Omental fat pad (tissue), 3 donors: ENCODE measurements at regions not wholly inside any gene's neighbourhood (a gene's known extent, or its start where the extent isn't known, plus 50 kb on each side); places are given as distances from the start of the nearest gene placed in this dataset.

Source experiments
- ATAC-seq: fragments of 150-250 bp; one replicate; pipeline ENCODE4 v1.9.1; 2016; ENCODE audit warnings: mild to moderate bottlenecking, moderate library complexity; ENCODE audit not compliant: low FRiP score
- DNase-seq: peaks from one replicate; pipeline ENCODE4 v3.0.0-alpha.2; 2019; ENCODE audit warnings: low spot score
- TF ChIP-seq, protein P1 (sequence below), 3 donors: fragments of 450-650 bp; IDR thresholded peaks; one replicate each; pipeline ENCODE4 v1.5.1; 2016 to 2017; ENCODE audit warnings: antibody characterized with exemption in 3 of 3, mild to moderate bottlenecking in 3 of 3, moderate library complexity in 2 of 3

GRCh38 chr1:232137066-232137465 is 492.9 kb downstream of the SIPA1L2 start:
- no peak for ATAC-seq
- TF ChIP-seq, protein P1, sequence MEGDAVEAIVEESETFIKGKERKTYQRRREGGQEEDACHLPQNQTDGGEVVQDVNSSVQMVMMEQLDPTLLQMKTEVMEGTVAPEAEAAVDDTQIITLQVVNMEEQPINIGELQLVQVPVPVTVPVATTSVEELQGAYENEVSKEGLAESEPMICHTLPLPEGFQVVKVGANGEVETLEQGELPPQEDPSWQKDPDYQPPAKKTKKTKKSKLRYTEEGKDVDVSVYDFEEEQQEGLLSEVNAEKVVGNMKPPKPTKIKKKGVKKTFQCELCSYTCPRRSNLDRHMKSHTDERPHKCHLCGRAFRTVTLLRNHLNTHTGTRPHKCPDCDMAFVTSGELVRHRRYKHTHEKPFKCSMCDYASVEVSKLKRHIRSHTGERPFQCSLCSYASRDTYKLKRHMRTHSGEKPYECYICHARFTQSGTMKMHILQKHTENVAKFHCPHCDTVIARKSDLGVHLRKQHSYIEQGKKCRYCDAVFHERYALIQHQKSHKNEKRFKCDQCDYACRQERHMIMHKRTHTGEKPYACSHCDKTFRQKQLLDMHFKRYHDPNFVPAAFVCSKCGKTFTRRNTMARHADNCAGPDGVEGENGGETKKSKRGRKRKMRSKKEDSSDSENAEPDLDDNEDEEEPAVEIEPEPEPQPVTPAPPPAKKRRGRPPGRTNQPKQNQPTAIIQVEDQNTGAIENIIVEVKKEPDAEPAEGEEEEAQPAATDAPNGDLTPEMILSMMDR (IDR thresholded peaks at IDR 0.05): no peak

DNA sequence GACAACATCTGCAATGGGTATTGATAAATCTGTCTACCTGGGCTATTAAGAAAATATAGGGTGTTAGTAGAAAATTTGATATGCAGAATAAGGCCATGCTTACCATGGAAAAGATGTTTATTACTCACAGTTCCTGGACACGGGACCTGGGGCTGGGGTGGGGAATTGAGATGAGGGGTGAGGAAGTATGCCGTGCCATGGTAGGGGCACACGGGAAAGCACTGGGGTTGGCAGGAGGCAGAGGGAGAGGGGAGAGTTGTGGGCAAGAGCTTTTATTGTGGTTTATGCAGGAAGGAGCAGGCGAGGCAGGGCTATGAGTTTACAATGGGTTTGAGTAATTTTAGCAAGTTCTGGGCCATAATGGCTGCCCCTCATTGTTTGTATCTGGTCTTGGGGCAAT is 493.8 kb downstream of the SIPA1L2 start:
- no peak for ATAC-seq

More at GRCh38 chr1:232137066-232137465, 492.9 kb downstream of the SIPA1L2 start:
- DNase-seq: no peak

GRCh38 chr1:232134365-232134764 is 495.6 kb downstream of the SIPA1L2 start:
- TF ChIP-seq, protein P1 (IDR thresholded peaks at IDR 0.05): no peak
- DNase-seq (no peak), ATAC-seq (no peak)

More for the DNA sequence above, 493.8 kb downstream of the SIPA1L2 start:
- DNase-seq: no peak
- TF ChIP-seq, protein P1 (IDR thresholded peaks at IDR 0.05): no peak

- no peak for ATAC-seq
- no peak for DNase-seq
- TF ChIP-seq, protein P1 (IDR thresholded peaks at IDR 0.05): no peak
Measured at GRCh38 chr1:232132572-232132971, 497.4 kb downstream of the SIPA1L2 start.

DNA sequence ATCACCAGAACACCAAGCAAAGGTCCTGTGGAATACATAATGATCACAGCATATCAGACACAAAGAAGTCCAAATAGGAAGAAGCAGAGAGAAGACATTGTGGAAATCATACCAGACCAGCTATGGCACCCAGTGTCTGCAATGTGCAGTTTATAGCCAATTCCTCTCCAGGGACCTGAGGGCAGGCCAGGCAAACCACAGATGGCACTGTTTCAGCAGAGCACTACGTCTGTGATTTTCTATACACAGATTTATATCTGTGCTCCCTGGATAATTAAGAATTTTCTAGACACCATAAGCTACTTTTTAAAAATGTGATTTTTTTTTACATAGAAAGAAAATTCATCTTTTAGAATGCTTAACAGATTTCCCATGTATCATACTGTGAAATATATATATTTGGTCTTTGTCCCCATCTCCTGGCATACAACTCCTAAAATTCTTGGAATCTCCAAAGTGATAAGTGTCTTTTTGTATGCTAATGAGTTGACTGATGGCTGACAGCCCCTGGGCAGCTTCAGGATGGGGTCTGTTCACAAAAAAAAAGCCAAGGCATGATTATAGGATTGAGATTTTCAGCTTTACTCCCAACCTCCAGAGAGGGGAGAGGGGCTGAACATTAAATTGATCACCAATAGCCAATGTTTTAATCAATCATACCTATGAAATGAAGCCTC is 498.1 kb downstream of the SIPA1L2 start:
- TF ChIP-seq, protein P1 (IDR thresholded peaks at IDR 0.05): no peak
- ATAC-seq (no peak), DNase-seq (no peak)

- TF ChIP-seq, protein P1 (IDR thresholded peaks at IDR 0.05): no peak
- DNase-seq (no peak), ATAC-seq (no peak)
Measured at GRCh38 chr1:232130815-232131480, 499.0 kb downstream of the SIPA1L2 start.

GRCh38 chr1:232127190-232127589 is 500.6 kb downstream of the DISC1 start:
- ATAC-seq (no peak), DNase-seq (no peak)
- TF ChIP-seq, protein P1 (IDR thresholded peaks at IDR 0.05): no peak
